ENCODE measurements at regions not wholly inside any gene's neighbourhood (a gene's known extent, or its start where the extent isn't known, plus 50 kb on each side); places are given as distances from the start of the nearest gene placed in this dataset.

- Histone ChIP-seq H3K9me2 (ENCODE audit: low read depth, low read length) (no peaks in the 10 kb centered on the region), H3K4me2 (ENCODE audit: low read length) (no peak overlapping the region), H3K9me3 (ENCODE audit: low read length) (no peaks in the 10 kb centered on the region), H2AFZ (ENCODE audit: low read length) (no peak overlapping the region), H3K79me2 (ENCODE audit: insufficient read depth, low read length) (no peaks in the 10 kb centered on the region), H3K9ac (ENCODE audit: low read length) (no peak overlapping the region), H4K20me1 (ENCODE audit: insufficient read depth, low read length) (no peaks in the 10 kb centered on the region), H3K27ac (ENCODE audit: low read depth, low read length, poor library complexity, severe bottlenecking) (no peak overlapping the region), H3K36me3 (ENCODE audit: insufficient read depth, low read length) (no peaks in the 10 kb centered on the region), H3F3A (ENCODE audit: insufficient read depth, low read length) (no peaks in the 10 kb centered on the region), H3K27me3 (ENCODE audit: insufficient read depth, low read length) (no peaks in the 10 kb centered on the region), H3K4me3 (ENCODE audit: low read depth, low read length, poor library complexity, severe bottlenecking) (no peak overlapping the region), H3K4me1 (ENCODE audit: insufficient read depth, low read length, severe bottlenecking) (no peaks in the 10 kb centered on the region)
- TF ChIP-seq EZH2 (IDR thresholded peaks at IDR 0.05; ENCODE audit: borderline replicate concordance, low read length) (no peak), CTCF (IDR thresholded peaks at IDR 0.05; ENCODE audit: low read length) (no peak)
These were observed 363.7 kb downstream of the CHSY3 start for GRCh38 chr5:130267926-130268325.

GRCh38 chr5:130260481-130260880 is 356.2 kb downstream of the CHSY3 start:
- Histone ChIP-seq H3K9me3 (ENCODE audit: low read length) (no peaks in the 10 kb centered on the region), H3F3A (ENCODE audit: insufficient read depth, low read length) (no peaks in the 10 kb centered on the region), H3K27ac (ENCODE audit: low read depth, low read length, poor library complexity, severe bottlenecking) (no peak overlapping the region), H3K4me3 (ENCODE audit: low read depth, low read length, poor library complexity, severe bottlenecking) (no peak overlapping the region), H3K4me1 (ENCODE audit: insufficient read depth, low read length, severe bottlenecking) (no peaks in the 10 kb centered on the region), H3K9me2 (ENCODE audit: low read depth, low read length) (no peaks in the 10 kb centered on the region), H4K20me1 (ENCODE audit: insufficient read depth, low read length) (no peaks in the 10 kb centered on the region), H3K27me3 (ENCODE audit: insufficient read depth, low read length) (no peaks in the 10 kb centered on the region), H3K9ac (ENCODE audit: low read length) (no peak overlapping the region), H3K36me3 (ENCODE audit: insufficient read depth, low read length) (no peaks in the 10 kb centered on the region), H2AFZ (ENCODE audit: low read length) (no peak overlapping the region), H3K79me2 (ENCODE audit: insufficient read depth, low read length) (no peaks in the 10 kb centered on the region), H3K4me2 (ENCODE audit: low read length) (no peak overlapping the region)
- no peak for TF ChIP-seq EZH2 (IDR thresholded peaks at IDR 0.05; ENCODE audit: borderline replicate concordance, low read length)
- no peak for TF ChIP-seq CTCF (IDR thresholded peaks at IDR 0.05; ENCODE audit: low read length)

GRCh38 chr5:130251931-130252330 is 347.7 kb downstream of the CHSY3 start:
- H3K79me2 ChIP-seq (ENCODE audit: insufficient read depth, low read length), result no peaks in the 10 kb centered on the region
- H3F3A ChIP-seq (ENCODE audit: insufficient read depth, low read length), result no peaks in the 10 kb centered on the region
- no peak overlapping the region for H2AFZ ChIP-seq (ENCODE audit: low read length)
- H3K27ac ChIP-seq (ENCODE audit: low read depth, low read length, poor library complexity, severe bottlenecking), result no peak overlapping the region
- H3K9ac ChIP-seq (ENCODE audit: low read length), result no peak overlapping the region
- H3K36me3 ChIP-seq (ENCODE audit: insufficient read depth, low read length), result no peaks in the 10 kb centered on the region
- H3K4me2 ChIP-seq (ENCODE audit: low read length), result no peak overlapping the region
- no peaks in the 10 kb centered on the region for H3K9me2 ChIP-seq (ENCODE audit: low read depth, low read length)
- no peaks in the 10 kb centered on the region for H4K20me1 ChIP-seq (ENCODE audit: insufficient read depth, low read length)
- no peak for TF ChIP-seq CTCF (IDR thresholded peaks at IDR 0.05; ENCODE audit: low read length)
- no peak for TF ChIP-seq EZH2 (IDR thresholded peaks at IDR 0.05; ENCODE audit: borderline replicate concordance, low read length)
- no peaks in the 10 kb centered on the region for H3K4me1 ChIP-seq (ENCODE audit: insufficient read depth, low read length, severe bottlenecking)
- no peaks in the 10 kb centered on the region for H3K27me3 ChIP-seq (ENCODE audit: insufficient read depth, low read length)
- no peak overlapping the region for H3K4me3 ChIP-seq (ENCODE audit: low read depth, low read length, poor library complexity, severe bottlenecking)
- no peaks in the 10 kb centered on the region for H3K9me3 ChIP-seq (ENCODE audit: low read length)
